ENCODE measurements at regions not wholly inside any gene's neighbourhood (a gene's known extent, or its start where the extent isn't known, plus 50 kb on each side); places are given as distances from the start of the nearest gene placed in this dataset.

- H2AFZ ChIP-seq (ENCODE audit: low read length), result no peak overlapping the region
- no peaks in the 10 kb centered on the region for H3K36me3 ChIP-seq (ENCODE audit: insufficient read depth, low read length)
- TF ChIP-seq EZH2phosphoT487 (IDR thresholded peaks at IDR 0.05; ENCODE audit: borderline replicate concordance), result no peak
- TF ChIP-seq CTCF (conservative IDR thresholded peaks at IDR 0.05; ENCODE audit: low read length), result no peak
- H3K9ac ChIP-seq (ENCODE audit: low read depth, low read length, poor library complexity, severe bottlenecking), result no peak overlapping the region
- H3K4me3 ChIP-seq (ENCODE audit: low read length, poor library complexity, severe bottlenecking), result no peak overlapping the region
- no peaks in the 10 kb centered on the region for H3K79me2 ChIP-seq (ENCODE audit: insufficient read depth, low read length)
- no peaks in the 10 kb centered on the region for H4K20me1 ChIP-seq (ENCODE audit: insufficient read depth, low read length, poor library complexity, severe bottlenecking)
- H3K9me2 ChIP-seq (replicated peaks; ENCODE audit: low read depth, low read length), result no peaks in the 10 kb centered on the region
- no peaks in the 10 kb centered on the region for H3K4me1 ChIP-seq (ENCODE audit: insufficient read depth, low read length, poor library complexity, severe bottlenecking)
- H3K4me2 ChIP-seq (ENCODE audit: low read depth, low read length, poor library complexity, severe bottlenecking), result no peak overlapping the region
- H3K27me3 ChIP-seq (ENCODE audit: insufficient read depth, low read length, poor library complexity, severe bottlenecking), result no peaks in the 10 kb centered on the region
- H3F3A ChIP-seq (ENCODE audit: low read depth), result no peaks in the 10 kb centered on the region
- H3K9me3 ChIP-seq (ENCODE audit: insufficient read depth, low read depth, low read length), result no peaks in the 10 kb centered on the region
Observed at GRCh38 chr15:81548365-81549130, 174.5 kb upstream of the TMC3 start.

- no peaks in the 10 kb centered on the region for H3K9me3 ChIP-seq (ENCODE audit: insufficient read depth, low read depth, low read length)
- H3K4me2 ChIP-seq (ENCODE audit: low read depth, low read length, poor library complexity, severe bottlenecking), result no peak overlapping the region
- no peak overlapping the region for H2AFZ ChIP-seq (ENCODE audit: low read length)
- no peak overlapping the region for H3K9ac ChIP-seq (ENCODE audit: low read depth, low read length, poor library complexity, severe bottlenecking)
- no peaks in the 10 kb centered on the region for H3F3A ChIP-seq (ENCODE audit: low read depth)
- no peaks in the 10 kb centered on the region for H3K27me3 ChIP-seq (ENCODE audit: insufficient read depth, low read length, poor library complexity, severe bottlenecking)
- no peaks in the 10 kb centered on the region for H3K9me2 ChIP-seq (replicated peaks; ENCODE audit: low read depth, low read length)
- no peaks in the 10 kb centered on the region for H3K79me2 ChIP-seq (ENCODE audit: insufficient read depth, low read length)
- H3K4me3 ChIP-seq (ENCODE audit: low read length, poor library complexity, severe bottlenecking), result no peak overlapping the region
- no peaks in the 10 kb centered on the region for H4K20me1 ChIP-seq (ENCODE audit: insufficient read depth, low read length, poor library complexity, severe bottlenecking)
- no peaks in the 10 kb centered on the region for H3K36me3 ChIP-seq (ENCODE audit: insufficient read depth, low read length)
- no peak for TF ChIP-seq CTCF (conservative IDR thresholded peaks at IDR 0.05; ENCODE audit: low read length)
- no peak for TF ChIP-seq EZH2phosphoT487 (IDR thresholded peaks at IDR 0.05; ENCODE audit: borderline replicate concordance)
- no peaks in the 10 kb centered on the region for H3K4me1 ChIP-seq (ENCODE audit: insufficient read depth, low read length, poor library complexity, severe bottlenecking)
Observed at GRCh38 chr15:81547521-81548132, 173.6 kb upstream of the TMC3 start.

GRCh38 chr15:81544385-81544784 is 170.4 kb upstream of the TMC3 start:
- no peak overlapping the region for H3K4me3 ChIP-seq (ENCODE audit: low read length, poor library complexity, severe bottlenecking)
- H3K9ac ChIP-seq (ENCODE audit: low read depth, low read length, poor library complexity, severe bottlenecking), result no peak overlapping the region
- H3K27me3 ChIP-seq (ENCODE audit: insufficient read depth, low read length, poor library complexity, severe bottlenecking), result no peaks in the 10 kb centered on the region
- H4K20me1 ChIP-seq (ENCODE audit: insufficient read depth, low read length, poor library complexity, severe bottlenecking), result no peaks in the 10 kb centered on the region
- no peak overlapping the region for H2AFZ ChIP-seq (ENCODE audit: low read length)
- no peaks in the 10 kb centered on the region for H3F3A ChIP-seq (ENCODE audit: low read depth)
- H3K4me2 ChIP-seq (ENCODE audit: low read depth, low read length, poor library complexity, severe bottlenecking), result no peak overlapping the region
- H3K4me1 ChIP-seq (ENCODE audit: insufficient read depth, low read length, poor library complexity, severe bottlenecking), result no peaks in the 10 kb centered on the region
- H3K9me2 ChIP-seq (replicated peaks; ENCODE audit: low read depth, low read length), result no peaks in the 10 kb centered on the region
- H3K36me3 ChIP-seq (ENCODE audit: insufficient read depth, low read length), result no peaks in the 10 kb centered on the region
- no peaks in the 10 kb centered on the region for H3K79me2 ChIP-seq (ENCODE audit: insufficient read depth, low read length)
- H3K9me3 ChIP-seq (ENCODE audit: insufficient read depth, low read depth, low read length), result no peaks in the 10 kb centered on the region
- TF ChIP-seq CTCF (conservative IDR thresholded peaks at IDR 0.05; ENCODE audit: low read length) (no peak), EZH2phosphoT487 (IDR thresholded peaks at IDR 0.05; ENCODE audit: borderline replicate concordance) (no peak)

All from Loucy (cell line).